ENCODE measurements at regions not wholly inside any gene's neighbourhood (a gene's known extent, or its start where the extent isn't known, plus 50 kb on each side); places are given as distances from the start of the nearest gene placed in this dataset.

DNA sequence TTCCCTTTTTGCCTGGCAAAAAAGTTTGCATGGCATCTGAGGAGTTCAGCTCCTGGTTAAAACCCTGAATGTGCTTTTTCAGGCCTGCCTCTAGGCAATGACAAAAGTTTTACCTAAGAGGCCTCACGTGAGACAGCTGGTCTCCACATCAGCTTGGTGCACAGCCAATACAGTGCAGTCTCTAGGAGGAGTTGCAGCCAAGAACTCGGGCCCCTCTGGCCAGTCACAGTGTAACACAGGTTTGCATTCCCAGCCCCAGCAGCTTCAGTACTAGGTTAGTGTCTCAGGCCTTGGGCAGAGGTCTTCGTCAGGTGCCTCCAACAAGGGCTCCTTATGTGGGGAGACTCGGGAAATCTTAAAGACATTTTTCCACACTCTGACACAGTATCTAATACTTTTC lies 771.7 kb downstream of the SORCS1 start:
- TF ChIP-seq, protein P1, sequence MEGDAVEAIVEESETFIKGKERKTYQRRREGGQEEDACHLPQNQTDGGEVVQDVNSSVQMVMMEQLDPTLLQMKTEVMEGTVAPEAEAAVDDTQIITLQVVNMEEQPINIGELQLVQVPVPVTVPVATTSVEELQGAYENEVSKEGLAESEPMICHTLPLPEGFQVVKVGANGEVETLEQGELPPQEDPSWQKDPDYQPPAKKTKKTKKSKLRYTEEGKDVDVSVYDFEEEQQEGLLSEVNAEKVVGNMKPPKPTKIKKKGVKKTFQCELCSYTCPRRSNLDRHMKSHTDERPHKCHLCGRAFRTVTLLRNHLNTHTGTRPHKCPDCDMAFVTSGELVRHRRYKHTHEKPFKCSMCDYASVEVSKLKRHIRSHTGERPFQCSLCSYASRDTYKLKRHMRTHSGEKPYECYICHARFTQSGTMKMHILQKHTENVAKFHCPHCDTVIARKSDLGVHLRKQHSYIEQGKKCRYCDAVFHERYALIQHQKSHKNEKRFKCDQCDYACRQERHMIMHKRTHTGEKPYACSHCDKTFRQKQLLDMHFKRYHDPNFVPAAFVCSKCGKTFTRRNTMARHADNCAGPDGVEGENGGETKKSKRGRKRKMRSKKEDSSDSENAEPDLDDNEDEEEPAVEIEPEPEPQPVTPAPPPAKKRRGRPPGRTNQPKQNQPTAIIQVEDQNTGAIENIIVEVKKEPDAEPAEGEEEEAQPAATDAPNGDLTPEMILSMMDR (conservative IDR thresholded peaks at IDR 0.05; ENCODE audit: low read depth in 2 of 2): no peak
- TF ChIP-seq, protein P2, sequence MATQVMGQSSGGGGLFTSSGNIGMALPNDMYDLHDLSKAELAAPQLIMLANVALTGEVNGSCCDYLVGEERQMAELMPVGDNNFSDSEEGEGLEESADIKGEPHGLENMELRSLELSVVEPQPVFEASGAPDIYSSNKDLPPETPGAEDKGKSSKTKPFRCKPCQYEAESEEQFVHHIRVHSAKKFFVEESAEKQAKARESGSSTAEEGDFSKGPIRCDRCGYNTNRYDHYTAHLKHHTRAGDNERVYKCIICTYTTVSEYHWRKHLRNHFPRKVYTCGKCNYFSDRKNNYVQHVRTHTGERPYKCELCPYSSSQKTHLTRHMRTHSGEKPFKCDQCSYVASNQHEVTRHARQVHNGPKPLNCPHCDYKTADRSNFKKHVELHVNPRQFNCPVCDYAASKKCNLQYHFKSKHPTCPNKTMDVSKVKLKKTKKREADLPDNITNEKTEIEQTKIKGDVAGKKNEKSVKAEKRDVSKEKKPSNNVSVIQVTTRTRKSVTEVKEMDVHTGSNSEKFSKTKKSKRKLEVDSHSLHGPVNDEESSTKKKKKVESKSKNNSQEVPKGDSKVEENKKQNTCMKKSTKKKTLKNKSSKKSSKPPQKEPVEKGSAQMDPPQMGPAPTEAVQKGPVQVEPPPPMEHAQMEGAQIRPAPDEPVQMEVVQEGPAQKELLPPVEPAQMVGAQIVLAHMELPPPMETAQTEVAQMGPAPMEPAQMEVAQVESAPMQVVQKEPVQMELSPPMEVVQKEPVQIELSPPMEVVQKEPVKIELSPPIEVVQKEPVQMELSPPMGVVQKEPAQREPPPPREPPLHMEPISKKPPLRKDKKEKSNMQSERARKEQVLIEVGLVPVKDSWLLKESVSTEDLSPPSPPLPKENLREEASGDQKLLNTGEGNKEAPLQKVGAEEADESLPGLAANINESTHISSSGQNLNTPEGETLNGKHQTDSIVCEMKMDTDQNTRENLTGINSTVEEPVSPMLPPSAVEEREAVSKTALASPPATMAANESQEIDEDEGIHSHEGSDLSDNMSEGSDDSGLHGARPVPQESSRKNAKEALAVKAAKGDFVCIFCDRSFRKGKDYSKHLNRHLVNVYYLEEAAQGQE (IDR thresholded peaks at IDR 0.05; ENCODE audit: unreplicated experiment): no peak
- TF ChIP-seq POLR2AphosphoS5 (IDR thresholded peaks at IDR 0.05; ENCODE audit: low read depth) (no peak), EZH2phosphoT487 (IDR thresholded peaks at IDR 0.05; ENCODE audit: unreplicated experiment) (no peak), EZH2 (IDR thresholded peaks at IDR 0.05; ENCODE audit: low read depth, unreplicated experiment) (no peak), CREB1 (CRISPR knock-in tag; IDR thresholded peaks at IDR 0.05; ENCODE audit: low read depth) (no peak), STAT1 (IDR thresholded peaks at IDR 0.05; ENCODE audit: unreplicated experiment) (no peak), NANOG (IDR thresholded peaks at IDR 0.05; ENCODE audit: borderline replicate concordance) (no peak), JUNB (IDR thresholded peaks at IDR 0.05; ENCODE audit: unreplicated experiment) (no peak), ZNF331 (CRISPR knock-in tag; IDR thresholded peaks at IDR 0.05; ENCODE audit: low read depth) (no peak)
- TF ChIP-seq, protein P3, sequence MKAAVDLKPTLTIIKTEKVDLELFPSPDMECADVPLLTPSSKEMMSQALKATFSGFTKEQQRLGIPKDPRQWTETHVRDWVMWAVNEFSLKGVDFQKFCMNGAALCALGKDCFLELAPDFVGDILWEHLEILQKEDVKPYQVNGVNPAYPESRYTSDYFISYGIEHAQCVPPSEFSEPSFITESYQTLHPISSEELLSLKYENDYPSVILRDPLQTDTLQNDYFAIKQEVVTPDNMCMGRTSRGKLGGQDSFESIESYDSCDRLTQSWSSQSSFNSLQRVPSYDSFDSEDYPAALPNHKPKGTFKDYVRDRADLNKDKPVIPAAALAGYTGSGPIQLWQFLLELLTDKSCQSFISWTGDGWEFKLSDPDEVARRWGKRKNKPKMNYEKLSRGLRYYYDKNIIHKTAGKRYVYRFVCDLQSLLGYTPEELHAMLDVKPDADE (IDR thresholded peaks at IDR 0.05): no peak
- TF ChIP-seq, protein P4, sequence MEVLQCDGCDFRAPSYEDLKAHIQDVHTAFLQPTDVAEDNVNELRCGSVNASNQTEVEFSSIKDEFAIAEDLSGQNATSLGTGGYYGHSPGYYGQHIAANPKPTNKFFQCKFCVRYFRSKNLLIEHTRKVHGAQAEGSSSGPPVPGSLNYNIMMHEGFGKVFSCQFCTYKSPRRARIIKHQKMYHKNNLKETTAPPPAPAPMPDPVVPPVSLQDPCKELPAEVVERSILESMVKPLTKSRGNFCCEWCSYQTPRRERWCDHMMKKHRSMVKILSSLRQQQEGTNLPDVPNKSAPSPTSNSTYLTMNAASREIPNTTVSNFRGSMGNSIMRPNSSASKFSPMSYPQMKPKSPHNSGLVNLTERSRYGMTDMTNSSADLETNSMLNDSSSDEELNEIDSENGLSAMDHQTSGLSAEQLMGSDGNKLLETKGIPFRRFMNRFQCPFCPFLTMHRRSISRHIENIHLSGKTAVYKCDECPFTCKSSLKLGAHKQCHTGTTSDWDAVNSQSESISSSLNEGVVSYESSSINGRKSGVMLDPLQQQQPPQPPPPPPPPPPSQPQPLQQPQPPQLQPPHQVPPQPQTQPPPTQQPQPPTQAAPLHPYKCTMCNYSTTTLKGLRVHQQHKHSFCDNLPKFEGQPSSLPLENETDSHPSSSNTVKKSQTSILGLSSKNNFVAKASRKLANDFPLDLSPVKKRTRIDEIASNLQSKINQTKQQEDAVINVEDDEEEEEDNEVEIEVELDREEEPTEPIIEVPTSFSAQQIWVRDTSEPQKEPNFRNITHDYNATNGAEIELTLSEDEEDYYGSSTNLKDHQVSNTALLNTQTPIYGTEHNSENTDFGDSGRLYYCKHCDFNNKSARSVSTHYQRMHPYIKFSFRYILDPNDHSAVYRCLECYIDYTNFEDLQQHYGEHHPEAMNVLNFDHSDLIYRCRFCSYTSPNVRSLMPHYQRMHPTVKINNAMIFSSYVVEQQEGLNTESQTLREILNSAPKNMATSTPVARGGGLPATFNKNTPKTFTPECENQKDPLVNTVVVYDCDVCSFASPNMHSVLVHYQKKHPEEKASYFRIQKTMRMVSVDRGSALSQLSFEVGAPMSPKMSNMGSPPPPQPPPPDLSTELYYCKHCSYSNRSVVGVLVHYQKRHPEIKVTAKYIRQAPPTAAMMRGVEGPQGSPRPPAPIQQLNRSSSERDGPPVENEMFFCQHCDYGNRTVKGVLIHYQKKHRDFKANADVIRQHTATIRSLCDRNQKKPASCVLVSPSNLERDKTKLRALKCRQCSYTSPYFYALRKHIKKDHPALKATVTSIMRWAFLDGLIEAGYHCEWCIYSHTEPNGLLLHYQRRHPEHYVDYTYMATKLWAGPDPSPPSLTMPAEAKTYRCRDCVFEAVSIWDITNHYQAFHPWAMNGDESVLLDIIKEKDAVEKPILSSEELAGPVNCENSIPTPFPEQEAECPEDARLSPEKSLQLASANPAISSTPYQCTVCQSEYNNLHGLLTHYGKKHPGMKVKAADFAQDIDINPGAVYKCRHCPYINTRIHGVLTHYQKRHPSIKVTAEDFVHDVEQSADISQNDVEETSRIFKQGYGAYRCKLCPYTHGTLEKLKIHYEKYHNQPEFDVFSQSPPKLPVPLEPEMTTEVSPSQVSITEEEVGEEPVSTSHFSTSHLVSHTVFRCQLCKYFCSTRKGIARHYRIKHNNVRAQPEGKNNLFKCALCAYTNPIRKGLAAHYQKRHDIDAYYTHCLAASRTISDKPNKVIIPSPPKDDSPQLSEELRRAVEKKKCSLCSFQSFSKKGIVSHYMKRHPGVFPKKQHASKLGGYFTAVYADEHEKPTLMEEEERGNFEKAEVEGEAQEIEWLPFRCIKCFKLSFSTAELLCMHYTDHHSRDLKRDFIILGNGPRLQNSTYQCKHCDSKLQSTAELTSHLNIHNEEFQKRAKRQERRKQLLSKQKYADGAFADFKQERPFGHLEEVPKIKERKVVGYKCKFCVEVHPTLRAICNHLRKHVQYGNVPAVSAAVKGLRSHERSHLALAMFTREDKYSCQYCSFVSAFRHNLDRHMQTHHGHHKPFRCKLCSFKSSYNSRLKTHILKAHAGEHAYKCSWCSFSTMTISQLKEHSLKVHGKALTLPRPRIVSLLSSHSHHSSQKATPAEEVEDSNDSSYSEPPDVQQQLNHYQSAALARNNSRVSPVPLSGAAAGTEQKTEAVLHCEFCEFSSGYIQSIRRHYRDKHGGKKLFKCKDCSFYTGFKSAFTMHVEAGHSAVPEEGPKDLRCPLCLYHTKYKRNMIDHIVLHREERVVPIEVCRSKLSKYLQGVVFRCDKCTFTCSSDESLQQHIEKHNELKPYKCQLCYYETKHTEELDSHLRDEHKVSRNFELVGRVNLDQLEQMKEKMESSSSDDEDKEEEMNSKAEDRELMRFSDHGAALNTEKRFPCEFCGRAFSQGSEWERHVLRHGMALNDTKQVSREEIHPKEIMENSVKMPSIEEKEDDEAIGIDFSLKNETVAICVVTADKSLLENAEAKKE (CRISPR knock-in tag; IDR thresholded peaks at IDR 0.05): no peak

Measured in GM23338 (cell line).